GM18858 (cell line): ENCODE measurements at regions not wholly inside any gene's neighbourhood (a gene's known extent, or its start where the extent isn't known, plus 50 kb on each side); places are given as distances from the start of the nearest gene placed in this dataset.
"Not testable (repeated sequence)": the region's sequence is repeated elsewhere in the genome, so short reads cannot be mapped to it uniquely, and the experiment has no call there.

Experiments
- ATAC-seq: cut with Tn5 transposase; IDR thresholded peaks from one replicate; pipeline ENCODE4 v1.9.1; 2021; ENCODE audit not compliant: unreplicated experiment

DNA sequence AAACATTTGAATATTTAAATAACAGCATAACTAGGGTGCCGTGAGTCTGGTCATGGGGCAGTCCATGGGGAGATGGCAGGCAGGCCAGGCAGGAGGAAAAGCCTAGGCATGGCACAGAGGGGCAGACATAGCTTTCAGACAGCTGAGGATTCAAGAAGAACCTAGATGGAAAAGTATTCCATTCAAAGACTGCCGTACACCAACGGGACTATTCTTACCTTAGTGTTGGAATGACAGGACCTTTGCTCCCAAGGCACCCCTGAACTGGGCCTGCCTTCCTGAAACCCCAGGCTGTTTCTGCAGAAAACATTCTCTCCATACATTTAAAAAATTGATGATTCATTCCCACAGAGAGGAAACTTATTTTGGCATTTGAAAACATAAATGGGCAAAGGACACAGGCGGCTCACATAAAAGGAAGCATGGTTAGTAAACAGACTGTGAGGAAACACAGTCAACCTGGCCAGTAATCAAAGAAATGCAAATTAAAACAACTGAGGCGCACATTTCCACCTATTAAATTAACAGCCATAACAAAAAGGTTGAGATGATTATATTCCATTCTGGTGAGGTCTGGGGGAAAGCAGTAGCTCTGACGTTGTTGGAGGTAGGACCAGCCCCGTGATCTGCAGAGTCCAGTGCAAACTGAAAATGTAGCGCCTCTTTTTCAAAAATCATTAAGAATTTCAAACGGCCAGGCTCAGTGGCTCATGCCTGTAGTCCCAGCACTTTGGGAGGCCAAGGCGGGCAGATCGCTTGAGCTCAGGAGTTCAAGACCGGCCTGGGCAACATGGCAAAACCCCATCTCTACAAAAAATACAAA lies 71.3 kb upstream of the SMAD3 start:
- no peak for ATAC-seq

DNA sequence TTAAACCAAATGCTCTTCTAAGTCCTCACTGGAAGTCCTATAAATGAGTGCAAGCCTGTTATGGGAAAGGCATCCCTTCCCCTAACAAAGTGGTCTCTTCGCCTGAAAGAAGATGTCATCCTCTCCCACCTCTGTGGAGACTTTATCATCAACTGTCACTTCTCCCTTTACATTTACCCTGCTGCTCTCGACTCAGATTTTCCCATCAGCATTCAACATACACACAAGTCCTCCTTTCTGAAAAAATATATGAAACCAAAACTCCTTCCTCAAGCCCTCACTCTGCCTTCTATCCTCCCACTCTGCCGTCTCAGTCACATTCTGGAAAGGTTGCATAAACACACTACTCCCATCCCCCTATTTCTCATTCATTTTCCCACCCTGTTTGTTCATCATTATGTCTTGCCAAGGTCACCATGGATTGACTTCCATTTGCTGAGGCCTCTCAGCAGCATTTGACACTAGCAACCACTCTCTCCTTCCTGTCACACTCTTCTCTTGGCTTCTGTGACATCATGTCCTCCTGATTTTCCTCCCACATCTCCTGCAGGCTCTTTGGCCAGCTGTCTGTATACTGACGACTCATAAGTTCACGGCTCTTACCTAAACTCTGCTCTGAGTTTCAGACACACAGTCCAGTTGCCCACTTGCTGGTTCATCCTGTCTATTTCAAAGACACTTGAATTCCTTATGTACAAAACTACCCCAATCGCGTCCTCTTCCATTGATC lies 70.3 kb upstream of the SMAD3 start:
- ATAC-seq = no peak

DNA sequence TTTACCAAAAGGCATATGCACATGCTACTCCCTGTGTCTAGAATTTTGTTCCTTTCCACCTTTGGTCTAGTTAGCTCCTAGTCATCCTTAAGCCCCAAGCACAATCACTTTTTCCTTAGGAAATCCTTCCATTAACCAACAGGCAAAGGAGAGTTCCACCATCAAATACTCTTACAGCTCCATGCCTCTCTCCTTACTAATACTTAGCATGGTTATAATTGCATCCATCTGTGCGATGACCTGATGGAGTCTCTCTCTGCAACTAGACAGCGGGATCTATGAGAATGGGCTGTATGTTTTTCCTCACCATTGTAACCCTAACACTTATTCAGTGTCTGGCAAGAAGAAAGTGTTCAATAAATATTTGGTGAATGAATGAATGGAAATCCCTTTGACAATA lies 69.3 kb upstream of the SMAD3 start:
- no peak for ATAC-seq

DNA sequence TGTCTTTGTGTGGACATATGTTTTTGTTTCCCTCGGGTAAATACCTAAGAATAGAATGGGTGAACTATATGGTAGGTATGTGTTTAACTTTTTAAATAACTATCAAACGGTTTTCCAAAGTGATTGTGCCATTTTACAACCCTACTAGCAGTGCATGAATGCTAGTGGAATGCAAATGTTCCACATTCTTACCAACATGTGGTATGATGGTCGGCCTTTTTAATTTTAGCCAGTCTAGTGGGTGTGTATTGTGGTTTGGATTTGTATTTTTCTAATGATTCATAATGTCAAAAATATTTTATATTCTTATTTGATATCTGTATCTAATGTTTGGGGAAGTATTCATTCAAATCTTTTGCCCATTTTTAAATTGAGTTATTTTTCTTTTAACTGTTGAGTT lies 68.2 kb upstream of the SMAD3 start:
- no peak for ATAC-seq

DNA sequence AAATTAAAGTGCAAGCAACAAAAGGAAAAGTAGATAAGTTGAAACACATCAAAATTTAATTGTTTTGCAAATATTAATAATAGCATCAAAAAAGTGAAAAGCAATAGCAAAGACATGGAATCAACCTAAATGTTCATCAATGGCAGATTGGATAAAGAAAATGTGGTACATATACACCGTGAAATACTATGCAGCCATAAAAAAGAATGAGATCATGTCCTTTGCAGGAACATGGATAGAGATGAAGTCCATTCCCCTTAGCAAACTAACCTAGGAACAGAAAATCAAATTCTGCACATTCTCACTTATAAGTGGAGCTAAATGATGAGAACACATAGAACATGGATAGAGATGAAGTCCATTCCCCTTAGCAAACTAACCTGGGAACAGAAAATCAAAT lies 67.2 kb upstream of the SMAD3 start:
- not testable (repeated sequence) for ATAC-seq

DNA sequence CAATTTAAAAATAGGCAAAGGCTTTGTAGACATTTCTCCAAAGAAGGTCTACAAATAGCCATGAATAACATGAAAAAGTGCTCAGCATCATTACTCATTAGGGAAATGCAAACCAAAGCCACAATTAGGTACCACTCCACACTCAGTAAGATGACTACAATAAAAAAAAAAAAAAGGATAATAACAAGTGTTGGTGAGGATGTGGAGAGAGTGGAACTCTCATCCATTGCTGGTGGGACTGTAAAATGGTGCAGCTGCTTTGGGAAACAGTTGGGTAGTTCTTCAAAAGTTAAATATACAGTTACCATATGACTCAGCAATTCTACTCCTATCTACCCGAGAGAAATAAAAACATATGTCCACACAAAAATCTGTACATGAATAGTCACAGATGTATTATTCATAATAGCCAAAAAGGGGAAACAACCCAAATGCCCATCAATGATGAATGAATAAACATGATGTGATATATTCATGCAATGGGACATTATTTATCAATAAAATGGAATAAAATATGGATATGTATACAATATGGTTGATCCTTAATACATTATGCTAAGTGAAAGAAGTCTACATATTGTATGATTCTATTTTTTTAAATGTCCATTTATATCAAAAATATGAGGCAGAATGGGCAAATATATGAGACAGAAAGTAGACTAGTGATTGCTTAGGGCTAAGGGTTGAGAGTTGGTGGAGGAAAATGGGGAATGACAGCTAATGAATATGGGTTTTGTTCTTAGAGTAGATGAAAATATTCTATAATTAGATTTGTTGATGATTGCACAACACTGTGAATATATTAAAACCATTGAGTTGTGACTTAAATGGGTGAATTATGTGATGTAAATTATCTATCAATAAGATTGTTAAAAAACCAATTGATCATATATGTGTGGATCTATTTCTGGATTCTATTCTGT lies 66.1 kb upstream of the SMAD3 start:
- no peak for ATAC-seq

DNA sequence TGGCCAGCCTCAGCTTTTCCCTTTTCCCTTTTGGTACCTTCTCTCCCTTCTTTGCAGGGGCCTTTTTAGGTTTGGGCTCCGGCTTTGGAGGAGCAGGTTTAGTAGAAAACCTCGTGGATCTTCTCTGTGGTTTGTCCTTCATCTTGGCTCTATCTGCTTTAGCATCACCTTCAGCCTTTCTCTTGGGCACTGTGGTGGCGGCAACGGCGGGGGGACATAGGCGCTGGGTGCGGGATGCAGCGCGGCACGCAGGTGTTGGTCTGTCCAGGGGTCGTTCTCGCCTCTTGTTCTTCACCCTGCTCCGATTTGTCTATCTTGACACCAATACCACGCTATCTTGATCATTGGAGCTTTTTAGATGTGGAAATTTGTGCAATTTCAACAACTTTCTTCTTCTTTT lies 64.5 kb upstream of the SMAD3 start:
- no peak for ATAC-seq

DNA sequence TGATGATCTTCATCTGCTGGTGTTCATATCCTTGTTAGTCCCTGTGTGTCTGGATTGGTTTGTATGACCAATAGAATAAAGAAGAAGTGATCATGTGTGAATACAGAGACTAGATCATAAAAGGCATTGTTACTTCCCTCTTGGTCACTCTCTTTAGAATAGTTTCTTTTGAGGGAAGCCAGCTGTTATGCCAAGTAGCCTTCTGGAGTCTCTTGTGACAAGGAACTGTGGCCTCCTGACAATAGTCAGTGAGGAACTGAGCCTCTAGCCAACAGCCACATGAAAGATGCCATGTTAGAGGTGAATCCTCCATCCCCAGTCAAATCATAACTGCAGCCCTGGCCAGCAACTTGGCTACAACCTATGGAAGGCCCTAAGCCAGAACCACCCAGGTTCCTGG lies 63.0 kb upstream of the SMAD3 start:
- no peak for ATAC-seq

DNA sequence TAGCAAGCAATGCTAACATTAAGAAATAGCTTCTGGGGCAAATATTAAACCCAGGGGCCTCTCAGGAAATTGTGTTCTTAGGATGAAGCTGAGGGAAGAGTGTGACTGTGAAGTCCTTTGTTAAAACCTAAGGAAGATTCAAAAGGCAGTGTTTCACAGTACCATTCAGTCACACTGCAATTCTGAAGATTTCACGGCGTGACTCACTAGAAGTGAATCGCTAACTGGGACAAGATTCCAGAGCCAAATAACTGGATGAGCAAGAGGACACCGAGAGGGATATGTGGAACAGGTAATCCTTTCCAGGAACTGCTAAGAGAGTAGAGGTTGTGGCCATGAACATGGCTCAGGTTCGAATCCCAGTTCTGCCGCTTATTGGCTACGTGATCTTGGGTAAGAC lies 61.8 kb upstream of the SMAD3 start:
- no peak for ATAC-seq

DNA sequence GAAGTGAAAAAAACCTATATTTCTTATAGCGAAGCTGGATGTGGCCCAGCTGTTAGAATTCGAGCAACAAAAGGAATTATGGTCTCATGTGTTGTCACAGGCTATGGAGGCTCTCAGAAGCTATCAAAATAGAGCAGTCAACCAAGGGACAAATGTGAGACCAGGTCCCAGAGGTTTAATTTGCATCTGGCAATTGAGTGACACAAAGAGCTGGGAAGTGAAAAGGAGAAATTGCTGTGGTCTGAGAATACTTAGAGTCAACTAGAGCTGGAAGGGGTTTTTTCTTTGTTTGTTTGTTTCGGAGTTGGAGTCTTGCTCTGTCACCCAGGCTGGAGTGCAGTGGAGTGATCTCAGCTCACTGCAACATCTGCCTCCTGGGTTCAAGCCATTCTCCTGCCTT lies 61.3 kb upstream of the SMAD3 start:
- no peak for ATAC-seq

DNA sequence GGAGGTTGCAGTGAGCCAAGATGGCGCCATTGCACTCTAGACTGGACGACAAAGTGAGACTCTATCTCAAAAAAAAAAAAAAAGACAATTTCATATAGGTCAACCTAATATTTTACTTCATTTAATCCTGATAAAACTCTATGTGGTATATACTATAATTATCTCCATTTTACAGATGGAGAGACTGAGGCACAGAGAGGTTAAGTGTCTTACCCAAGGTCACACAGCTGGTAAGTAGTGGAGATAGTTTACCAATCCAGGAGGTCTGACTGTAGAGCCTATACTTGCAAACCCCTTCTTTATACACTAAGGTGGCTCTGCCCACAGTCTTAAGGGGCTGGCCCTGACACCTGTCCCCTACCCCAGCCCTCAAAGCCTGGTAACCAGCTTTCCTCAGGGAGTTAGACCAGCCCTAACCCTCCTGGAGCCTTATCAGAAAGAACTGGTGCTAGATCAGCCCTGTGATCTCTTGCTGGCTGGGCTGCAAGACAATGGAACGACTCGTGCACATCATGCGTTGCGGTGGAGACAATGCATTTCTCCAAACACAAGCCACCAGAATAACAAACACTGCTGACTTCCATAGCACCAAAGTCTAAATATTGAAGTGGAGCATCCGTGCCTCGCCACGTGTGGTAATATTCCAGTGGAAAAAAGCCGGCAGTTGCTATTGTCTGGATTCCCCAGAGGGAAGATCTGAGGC lies 60.0 kb upstream of the SMAD3 start:
- ATAC-seq = no peak

DNA sequence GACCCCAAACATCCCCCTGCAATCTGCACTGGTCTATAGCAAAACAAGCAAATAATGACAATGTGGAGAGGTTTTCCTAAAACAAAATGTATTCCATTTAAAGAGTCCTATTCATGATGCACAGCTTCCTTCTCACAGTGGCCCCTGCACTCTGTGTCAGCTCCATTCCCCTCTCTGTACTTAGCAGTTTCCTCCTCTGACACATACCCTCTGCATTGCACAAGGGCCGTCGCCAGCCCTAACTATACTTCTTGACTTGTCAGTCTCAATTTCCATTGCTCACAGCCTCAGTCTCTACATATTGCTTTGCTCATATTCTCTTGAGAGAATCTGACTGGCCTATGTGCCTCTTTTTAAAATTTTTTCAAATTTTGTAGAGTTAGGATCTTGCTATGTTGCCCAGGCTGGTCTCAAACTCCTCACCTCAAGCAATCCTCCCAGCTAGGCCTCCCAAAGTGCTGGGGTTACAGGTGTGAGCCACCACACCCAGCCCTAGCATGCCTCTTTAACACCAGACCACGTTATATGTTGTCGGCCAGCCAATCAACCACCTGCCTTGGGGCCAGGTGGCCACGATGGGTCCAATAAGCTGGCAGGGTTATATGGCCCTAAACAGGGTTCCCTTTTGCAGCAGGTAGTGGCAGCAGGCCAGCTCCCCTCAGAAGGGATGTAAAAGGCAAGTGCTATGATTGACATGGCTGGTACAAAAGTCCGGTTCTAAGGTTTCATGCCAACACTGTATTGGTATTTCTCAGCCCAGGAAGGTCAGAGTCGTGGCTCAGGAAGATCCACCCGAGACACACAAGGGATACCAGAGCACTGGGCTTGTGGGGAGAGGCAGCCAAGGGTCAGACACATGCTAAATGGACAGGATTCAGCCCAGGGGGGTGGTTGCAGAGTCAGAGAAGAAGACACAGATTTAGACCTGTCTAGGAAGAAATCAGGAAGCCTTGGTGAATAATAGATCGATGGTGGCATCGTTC lies 59.0 kb upstream of the SMAD3 start:
- no peak for ATAC-seq

DNA sequence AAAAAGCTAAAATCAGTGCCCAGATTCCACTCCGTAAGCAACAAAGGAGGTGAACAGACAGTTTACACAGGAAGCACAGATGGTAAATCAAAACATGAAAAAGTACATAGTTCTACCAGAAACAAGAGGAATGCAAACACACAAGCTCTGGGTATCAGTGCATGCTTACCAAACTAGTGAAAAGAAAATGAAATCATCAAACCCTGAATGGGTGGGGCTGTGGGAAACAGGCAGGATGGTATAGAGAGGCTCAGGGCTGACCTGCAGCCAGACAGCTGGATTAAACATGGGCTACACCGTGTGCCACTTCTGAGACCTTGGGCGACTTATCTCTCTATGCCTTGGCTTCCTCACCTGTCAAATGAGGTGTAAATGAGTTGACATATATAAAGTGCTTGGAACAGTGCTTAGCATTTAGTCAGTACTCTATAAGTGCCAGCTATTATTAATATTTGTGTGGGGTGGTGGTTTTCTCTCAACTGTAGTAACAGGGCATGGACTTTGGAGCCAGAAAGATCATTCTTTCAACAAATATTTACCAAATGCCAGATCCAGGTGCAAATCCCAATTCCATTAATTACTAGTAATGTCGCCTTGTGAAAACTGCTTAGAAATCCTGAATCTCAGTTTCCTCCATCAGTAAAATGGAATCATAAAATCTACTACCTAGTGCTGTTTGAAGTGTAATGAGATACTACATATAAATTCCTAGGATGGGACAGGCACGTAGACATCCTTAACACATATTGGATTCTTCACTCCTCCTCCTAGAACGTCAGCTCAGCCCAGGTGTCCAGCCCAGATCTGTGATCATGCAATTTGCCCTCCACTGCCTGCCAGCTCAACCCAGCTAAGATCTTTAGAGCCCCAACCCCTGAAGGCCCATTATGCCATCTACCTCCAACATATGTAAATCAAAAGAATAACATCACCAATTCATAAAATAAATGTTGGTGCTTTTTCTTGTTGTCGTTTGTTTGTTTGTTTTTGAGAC lies 55.5 kb upstream of the SMAD3 start:
- ATAC-seq = no peak

DNA sequence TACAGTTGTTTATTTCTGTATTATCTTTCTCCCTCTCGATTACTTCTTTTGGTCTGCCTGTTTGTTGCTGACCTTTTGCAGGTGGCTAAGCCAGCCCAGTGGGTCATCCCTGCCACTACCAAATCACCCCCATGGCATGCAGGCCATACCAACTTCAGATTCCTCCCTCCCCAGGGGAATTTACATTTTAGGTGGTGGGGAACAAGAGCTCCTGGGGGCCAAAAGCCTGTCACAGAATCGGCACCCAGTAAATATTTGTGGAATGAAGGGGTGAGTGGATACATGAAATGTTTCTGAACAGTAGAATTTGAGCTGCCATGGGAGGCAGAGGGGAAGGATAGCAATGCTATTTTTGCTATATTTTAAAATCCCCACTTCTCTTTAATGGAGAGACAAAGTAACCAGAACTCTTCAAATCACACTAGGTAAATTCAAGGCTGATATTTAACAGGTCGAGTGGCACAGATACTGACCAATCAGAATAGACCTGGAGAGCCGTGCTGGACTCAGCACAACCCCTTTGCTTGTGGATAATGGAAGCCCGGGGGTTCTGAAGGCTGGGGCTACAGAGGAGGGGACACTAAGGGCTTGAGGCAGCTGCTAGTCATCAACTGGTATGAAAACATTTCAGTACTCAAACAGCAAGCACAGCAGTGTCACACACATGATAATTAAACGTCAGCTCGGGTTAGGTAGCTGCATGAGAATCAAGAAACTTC lies 54.3 kb upstream of the SMAD3 start:
- ATAC-seq = no peak

DNA sequence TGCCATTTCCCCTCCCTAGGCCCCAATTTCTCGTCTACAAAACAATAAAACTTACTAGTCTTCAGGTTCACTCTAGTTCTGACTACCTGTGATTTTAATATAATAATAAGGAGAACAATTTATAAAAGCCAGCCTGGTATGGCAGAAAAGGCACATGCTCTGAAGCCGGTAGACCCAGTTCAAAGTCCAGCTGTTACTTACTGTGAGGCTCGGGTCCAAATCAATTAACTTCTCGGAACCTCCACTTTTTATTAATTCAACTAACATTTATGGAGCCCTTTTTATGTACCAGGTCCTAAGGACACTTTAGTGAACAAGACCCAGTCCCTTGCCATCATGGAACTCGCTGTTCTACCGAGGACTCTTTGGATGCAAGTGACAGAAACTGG lies 53.8 kb upstream of the SMAD3 start:
- no peak for ATAC-seq

DNA sequence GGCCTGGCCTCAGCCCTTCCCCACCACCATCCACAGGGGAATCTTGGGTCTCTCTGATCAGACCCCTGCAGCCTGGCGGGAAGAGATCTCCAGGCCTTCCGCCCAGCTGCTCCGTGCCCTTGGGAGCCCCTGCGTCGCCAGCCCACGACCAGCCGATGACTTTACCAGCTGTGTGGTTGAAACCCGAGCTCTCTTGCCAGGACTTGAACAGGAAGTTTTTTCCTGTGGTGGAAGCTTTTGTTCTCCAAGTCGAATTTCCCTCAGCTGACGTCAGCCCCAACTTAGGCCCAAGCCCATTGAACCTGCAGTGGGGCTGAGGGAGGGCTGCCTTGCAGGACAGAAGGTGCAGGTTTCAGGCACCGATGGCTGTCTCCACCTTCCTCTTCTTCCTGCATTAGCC lies 51.7 kb upstream of the SMAD3 start:
- ATAC-seq = no peak
